Mucosa of descending colon (tissue), 3 donors: ENCODE measurements at regions not wholly inside any gene's neighbourhood (a gene's known extent, or its start where the extent isn't known, plus 50 kb on each side); places are given as distances from the start of the nearest gene placed in this dataset.

Source experiments
- ATAC-seq: fragments of 200-7000 bp; cut with Tn5 transposase; one replicate; pipeline ENCODE4 v1.9.1; 2020; ENCODE audit warnings: mild to moderate bottlenecking, moderate library complexity
- DNase-seq, 3 donors: peaks; one replicate each; pipeline ENCODE4 v3.0.0-alpha.2; 2020
- H3K36me3 ChIP-seq: fragments of 200-600 bp; one replicate; pipeline ENCODE4 v1.8.0; 2021; ENCODE audit warnings: low read depth, mild to moderate bottlenecking
- H3K4me1 ChIP-seq: fragments of 200-600 bp; one replicate; pipeline ENCODE4 v1.8.0; 2021; ENCODE audit warnings: low read depth, mild to moderate bottlenecking
- H3K4me3 ChIP-seq: fragments of 200-600 bp; one replicate; pipeline ENCODE4 v1.8.0; 2021; ENCODE audit warnings: mild to moderate bottlenecking
- H3K9me3 ChIP-seq: fragments of 200-600 bp; one replicate; pipeline ENCODE4 v1.8.0; 2021; ENCODE audit warnings: mild to moderate bottlenecking
- intact Hi-C, 2 donors: fragments of 100-400 bp; cut with DNase I in 1 of 2; cut with micrococcal nuclease in 1 of 2; formaldehyde crosslinking; loops; one replicate each; pipeline versions ENCODE4 v1.11.0 to v1.11.1; 2022; cut with DNase I, micrococcal nuclease
- TF ChIP-seq, protein P1 (sequence below): fragments of 200-600 bp; IDR thresholded peaks from one replicate; pipeline ENCODE4 v1.8.0; 2022; ENCODE audit warnings: antibody characterized with exemption, mild to moderate bottlenecking
- donor health status: DM: no; HTN: no; CAD: no; lungs with moderate emphysema.
- donor health status: DM: no; HTN: no; CAD: no.
- donor health status: DM: no; HTN: yes; CAD: no.

DNA sequence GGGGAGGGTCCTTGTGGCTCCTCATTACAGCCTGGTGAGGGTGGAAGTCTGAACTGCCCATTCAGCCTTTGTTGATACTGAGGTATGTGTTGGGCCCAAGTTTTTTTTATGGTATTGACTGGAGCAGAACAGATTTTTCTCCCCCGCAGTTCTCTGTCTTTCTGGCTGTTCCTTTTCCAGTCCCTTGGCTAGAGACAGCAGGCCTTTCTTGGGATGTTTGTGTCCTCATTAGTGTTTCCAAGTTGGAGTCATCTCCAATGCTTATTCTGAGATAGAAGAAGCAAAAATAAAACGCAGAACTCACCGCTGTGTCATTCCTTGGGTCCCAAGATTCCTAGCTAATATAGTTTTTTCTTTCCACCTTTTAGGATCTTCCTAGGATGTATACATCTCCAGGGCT is 193.3 kb downstream of the RAMP3 start:
- TF ChIP-seq, protein P1, sequence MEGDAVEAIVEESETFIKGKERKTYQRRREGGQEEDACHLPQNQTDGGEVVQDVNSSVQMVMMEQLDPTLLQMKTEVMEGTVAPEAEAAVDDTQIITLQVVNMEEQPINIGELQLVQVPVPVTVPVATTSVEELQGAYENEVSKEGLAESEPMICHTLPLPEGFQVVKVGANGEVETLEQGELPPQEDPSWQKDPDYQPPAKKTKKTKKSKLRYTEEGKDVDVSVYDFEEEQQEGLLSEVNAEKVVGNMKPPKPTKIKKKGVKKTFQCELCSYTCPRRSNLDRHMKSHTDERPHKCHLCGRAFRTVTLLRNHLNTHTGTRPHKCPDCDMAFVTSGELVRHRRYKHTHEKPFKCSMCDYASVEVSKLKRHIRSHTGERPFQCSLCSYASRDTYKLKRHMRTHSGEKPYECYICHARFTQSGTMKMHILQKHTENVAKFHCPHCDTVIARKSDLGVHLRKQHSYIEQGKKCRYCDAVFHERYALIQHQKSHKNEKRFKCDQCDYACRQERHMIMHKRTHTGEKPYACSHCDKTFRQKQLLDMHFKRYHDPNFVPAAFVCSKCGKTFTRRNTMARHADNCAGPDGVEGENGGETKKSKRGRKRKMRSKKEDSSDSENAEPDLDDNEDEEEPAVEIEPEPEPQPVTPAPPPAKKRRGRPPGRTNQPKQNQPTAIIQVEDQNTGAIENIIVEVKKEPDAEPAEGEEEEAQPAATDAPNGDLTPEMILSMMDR = no peak
- no peak overlapping the region for H3K4me3 ChIP-seq
- DNase-seq (no peak), ATAC-seq (no peak)
- no peaks in the 10 kb centered on the region for H3K9me3 ChIP-seq
- H3K4me1 ChIP-seq = no peaks in the 10 kb centered on the region
- H3K36me3 ChIP-seq = no peaks in the 10 kb centered on the region
- intact Hi-C loops = no loop called here

- no peak for DNase-seq
- no peak for ATAC-seq
- Histone ChIP-seq H3K36me3 (no peaks in the 10 kb centered on the region), H3K9me3 (no peaks in the 10 kb centered on the region), H3K4me1 (no peaks in the 10 kb centered on the region), H3K4me3 (no peak overlapping the region)
- TF ChIP-seq, protein P1 = no peak
- intact Hi-C loops = no loop called here
Measured at GRCh38 chr7:45358287-45358686, 200.7 kb downstream of the RAMP3 start.

DNA sequence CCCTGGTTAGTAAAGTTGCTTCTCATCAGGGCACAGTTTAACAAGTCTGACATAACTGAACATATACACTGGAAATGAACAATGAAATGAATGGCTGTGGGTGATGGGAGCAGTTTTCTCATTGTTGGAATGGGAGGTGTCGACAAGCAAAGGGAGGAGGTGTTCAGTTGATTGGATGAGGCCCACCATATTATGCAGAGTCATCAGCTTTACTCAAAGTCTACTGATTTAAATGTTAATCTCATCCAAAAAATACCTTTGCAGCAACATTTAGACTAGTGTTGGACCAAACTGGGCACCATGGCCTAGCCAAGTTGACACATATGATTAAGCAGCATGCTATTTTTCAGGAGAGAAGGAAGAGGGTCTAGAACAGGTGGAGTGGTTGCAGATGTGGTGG is 201.7 kb downstream of the RAMP3 start:
- H3K36me3 ChIP-seq = no peaks in the 10 kb centered on the region
- no peak for DNase-seq
- H3K4me1 ChIP-seq = no peaks in the 10 kb centered on the region
- ATAC-seq = no peak
- H3K4me3 ChIP-seq = no peak overlapping the region
- H3K9me3 ChIP-seq = no peaks in the 10 kb centered on the region
- intact Hi-C loops = no loop called here
- TF ChIP-seq, protein P1 = no peak

DNA sequence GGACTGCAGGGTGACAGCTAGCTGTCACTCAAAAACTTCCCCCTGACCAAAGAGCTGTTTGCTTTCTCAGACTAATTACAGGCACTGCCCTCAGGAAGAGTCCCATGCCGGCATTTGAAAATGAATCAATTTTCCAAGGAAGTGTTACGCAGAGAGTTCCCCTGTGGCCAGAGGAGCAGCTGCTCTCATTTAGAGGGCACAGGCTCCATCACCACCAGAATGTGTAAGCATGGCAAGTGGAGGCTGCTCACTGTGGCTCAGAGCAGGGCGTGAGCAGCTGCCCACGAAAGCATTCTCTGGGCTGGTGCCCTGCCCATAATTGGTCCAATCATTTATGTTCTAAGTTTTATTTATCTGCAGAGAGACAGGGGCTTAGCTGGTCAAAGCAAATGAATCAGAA is 202.2 kb downstream of the RAMP3 start:
- Histone ChIP-seq H3K4me1 (no peaks in the 10 kb centered on the region), H3K4me3 (no peak overlapping the region), H3K36me3 (no peaks in the 10 kb centered on the region), H3K9me3 (no peaks in the 10 kb centered on the region)
- intact Hi-C loops = no loop called here
- DNase-seq (no peak), ATAC-seq (no peak)
- TF ChIP-seq, protein P1 = no peak

DNA sequence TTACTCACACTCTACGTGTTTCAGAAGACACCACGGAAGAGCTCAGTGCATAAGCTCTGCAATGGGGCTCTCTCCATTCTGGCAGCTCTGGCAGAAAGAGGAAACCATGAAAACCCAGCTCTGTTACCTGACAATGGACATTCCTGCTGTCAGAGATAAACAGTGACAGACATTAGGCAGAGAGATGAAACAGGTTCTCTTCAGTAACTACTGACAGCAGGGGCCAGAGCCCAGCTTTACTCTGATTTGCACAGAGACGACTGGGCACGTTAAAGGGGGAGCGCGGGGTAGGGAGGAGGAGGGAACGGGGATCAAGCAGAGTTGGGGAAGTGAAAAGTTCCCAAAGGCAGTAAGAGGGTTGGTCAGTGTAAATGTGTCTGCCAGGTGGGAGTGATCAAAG is 206.1 kb downstream of the RAMP3 start:
- Histone ChIP-seq H3K4me3 (no peak overlapping the region), H3K4me1 (no peaks in the 10 kb centered on the region), H3K36me3 (no peaks in the 10 kb centered on the region), H3K9me3 (peaks cover under 1% of the 10 kb centered on the region)
- intact Hi-C loops = no loop called here
- TF ChIP-seq, protein P1 = no peak
- DNase-seq (no peak), ATAC-seq (no peak)

GRCh38 chr7:45365341-45365740 is 207.8 kb downstream of the RAMP3 start:
- Histone ChIP-seq H3K4me1 (no peaks in the 10 kb centered on the region), H3K36me3 (no peaks in the 10 kb centered on the region), H3K4me3 (no peak overlapping the region), H3K9me3 (peaks cover 5% of the 10 kb centered on the region)
- no peak for DNase-seq
- TF ChIP-seq, protein P1 = no peak
- intact Hi-C loops = no loop called here
- no peak for ATAC-seq
